HT-29 (cell line): ENCODE measurements at regions not wholly inside any gene's neighbourhood (a gene's known extent, or its start where the extent isn't known, plus 50 kb on each side); places are given as distances from the start of the nearest gene placed in this dataset.

Experiments used
- DNase-seq: peaks from one replicate; pipeline ENCODE4 v3.0.0-alpha.2; 2015; ENCODE audit warnings: low spot score

DNA sequence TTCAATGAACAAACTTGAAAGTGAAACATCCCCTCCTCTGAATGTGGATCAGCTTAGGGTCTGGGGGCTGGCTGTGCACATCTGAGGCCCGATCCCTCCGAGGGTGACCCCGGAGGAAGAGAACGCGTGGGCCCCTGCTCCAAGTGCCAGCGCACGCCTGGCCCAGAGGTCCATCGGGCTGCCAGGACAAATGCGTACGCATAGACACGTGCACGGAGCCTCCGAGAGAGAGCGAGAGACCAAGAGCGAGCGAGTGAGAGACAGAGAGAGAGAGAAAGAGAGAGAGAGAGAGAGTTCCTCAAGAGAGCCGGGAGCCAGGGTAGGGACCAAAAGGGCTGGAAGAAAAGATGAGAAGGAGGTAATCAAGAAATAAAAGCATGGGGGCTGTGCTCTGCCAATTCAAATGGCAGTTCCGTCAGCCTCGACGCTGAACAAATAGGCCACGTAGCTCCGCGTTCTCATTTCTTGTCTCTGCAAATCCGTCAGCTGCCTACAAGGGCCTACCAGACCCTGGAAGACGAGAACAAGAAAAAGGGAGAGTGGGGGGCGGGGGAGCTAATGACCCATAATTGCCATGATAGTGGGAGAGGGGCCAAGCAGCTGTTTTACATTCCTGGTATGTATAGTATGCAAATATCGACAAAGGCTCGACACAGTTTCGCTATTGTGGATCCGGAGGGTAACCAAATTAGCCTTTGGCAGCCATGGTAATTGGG, 435.3 kb upstream of the ZFHX3 start:
- no peak for DNase-seq

DNA sequence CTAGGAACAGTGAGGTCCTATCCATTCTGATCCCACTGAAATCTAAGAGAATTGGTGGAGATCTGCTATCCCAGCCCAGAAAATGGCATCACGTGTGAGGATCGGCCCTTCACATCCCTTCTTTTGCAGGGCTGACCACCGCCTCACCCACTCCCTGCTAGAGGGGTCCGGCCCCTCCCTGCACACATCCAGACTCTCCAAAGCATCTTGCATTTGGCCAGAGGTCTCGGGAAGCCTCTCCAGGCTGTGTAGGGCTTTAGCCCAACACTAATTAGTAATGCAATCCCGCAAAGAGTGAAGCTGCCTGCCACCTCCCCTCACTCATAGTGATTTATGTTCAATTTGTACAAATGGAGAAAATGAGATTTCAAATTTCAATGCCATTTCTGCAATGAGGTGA, 434.4 kb upstream of the ZFHX3 start:
- DNase-seq, result no peak

DNA sequence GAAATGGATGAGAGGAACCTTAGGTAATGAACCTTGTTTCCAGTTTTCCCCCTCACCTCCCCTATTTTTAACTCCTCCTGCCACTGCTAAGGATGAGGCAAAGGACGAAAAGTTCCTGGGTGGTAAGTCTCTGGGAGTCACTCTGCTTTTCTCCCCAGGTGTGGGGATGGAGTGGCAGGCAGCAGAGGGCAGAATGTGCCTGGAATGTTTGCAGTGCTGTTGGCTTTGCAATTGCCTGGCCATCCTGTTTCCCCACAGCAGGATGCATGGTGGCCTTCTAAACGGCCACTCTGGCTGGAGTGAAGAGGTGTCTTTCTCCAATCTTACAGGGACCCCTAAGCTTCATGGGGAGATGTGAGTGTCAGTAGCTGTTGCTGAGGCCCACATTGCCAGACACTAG, 432.5 kb upstream of the ZFHX3 start:
- no peak for DNase-seq

DNA sequence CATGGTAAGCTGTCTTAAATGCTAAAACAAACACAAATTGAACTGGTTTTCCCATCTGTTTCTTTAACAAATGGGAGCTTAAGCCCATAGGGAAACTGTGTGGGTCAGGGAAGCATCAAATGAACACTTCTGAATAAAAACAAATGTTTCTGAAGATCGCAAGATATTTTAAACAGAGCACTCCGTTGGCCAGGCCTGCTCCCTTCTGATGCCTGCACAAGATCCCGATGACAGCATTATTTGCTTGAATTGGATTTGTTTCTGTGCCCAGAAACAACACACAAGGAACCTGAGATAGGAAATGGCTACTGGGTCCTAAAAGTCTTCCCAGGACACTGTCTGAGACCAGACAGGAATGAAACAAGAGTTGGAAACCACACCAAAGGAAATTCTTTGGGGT, 425.8 kb upstream of the ZFHX3 start:
- no peak for DNase-seq

DNA sequence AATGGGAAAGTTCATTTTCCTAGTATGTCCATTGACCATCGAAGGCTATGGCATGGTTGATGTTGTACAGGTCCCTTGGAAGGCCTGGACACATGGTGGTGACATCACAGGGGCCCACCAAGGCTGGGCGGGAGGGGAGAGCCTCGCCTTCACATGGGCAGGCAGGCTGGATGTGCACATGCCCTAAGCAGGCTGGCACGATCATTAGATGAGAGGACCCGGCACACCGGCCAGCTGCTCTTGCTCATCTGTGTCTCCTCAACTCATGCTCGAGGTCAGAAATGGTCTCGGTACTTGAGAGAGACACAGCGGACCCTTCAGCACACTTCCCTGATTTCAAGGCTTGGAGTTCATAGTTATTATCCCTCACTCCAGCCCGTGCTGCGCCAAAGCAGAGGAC, 416.9 kb upstream of the ZFHX3 start:
- no peak for DNase-seq

DNA sequence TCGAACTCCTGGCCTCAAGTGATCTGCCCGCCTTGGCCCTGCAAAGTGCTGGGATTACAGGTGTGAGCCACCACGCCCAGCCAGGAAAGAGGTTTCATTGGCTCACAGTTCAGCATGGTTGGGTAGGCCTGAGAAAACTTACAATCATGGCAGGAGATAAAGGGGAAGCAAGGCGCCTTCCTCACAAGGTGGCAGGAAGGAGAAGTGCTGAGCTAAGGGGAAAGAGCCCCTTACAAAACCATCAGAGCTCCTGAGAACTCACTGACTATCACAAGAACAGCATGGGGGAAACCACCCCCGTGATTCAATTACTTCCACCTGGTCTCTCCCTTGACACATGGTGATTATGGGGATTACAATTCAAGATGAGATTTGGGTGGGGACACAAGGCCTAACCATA, 411.7 kb upstream of the ZFHX3 start:
- no peak for DNase-seq

DNA sequence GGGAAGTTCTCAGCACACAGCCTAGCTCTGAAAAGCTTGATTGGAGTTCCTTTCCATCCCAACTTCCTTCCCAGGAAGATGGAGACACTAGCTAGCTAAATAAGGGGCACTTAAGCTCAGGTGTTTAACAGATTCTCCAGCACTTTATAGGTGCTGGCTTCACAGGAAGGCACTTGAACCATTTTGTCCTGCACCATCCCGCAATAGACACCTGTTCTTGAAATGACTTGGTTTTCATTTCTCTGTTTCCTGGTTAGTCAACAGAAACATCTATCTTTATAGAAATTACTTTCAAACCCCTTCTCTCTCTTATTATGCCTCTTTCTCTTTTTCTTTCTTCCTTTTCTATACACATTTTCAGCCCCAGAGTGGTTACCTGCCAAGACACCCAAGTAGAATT, 409.9 kb upstream of the ZFHX3 start:
- DNase-seq, result no peak

DNA sequence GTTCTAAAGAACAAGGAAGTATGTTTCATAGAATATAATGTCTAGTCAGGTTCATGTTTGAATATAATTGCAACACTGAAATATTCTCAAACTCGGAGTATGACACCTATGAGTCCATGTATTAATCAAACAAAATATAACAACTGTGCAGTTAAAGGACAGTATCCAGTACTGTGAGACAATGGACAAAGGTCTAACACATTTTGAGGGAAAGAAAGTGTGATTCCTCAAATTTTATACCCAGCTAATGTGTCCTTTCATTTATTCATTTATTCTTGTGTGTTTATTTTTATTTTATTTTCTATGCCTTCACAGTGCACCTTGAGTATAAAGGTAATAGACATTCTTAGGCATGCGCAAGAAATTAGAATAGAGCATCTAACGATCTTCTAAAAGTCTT, 401.0 kb upstream of the ZFHX3 start:
- DNase-seq, result no peak

DNA sequence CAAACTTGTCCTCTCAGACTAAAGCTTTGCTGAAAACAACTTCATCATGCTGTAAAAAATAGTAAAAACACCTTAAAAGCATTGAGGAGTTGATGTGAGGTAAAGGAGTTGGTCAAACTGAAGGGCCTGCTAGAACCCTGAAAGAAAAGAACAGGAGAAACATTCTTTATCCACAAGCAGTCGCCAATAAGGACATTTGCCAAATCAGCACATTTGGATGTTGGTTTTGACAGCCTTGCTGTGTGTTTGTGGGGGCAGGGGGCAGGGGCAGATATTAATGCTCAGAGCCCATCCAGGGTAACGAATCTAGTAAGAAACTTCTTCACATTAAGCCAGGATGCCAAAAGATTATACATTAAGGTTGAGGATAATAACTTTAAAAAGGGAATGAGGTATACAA, 399.9 kb upstream of the ZFHX3 start:
- DNase-seq, result no peak

DNA sequence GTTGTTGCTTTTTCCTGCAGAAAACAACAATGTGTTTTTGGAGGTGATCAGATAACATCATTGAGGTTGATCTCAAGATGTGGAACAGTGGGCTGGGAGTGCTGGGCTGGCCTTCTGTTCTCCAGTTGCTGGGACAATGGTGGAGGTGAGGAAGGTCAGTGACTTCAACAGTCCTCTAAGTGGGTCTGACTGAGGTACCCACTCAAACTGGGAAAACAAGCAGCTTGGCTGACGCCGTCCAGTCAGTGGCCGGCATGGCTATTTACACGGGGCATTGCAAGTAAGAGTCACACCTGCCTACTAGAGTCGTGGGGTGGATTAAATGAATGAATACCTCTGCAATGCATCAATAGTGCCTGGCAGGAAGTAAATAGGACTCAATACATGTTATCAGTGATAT, 386.7 kb upstream of the ZFHX3 start:
- DNase-seq, result no peak

DNA sequence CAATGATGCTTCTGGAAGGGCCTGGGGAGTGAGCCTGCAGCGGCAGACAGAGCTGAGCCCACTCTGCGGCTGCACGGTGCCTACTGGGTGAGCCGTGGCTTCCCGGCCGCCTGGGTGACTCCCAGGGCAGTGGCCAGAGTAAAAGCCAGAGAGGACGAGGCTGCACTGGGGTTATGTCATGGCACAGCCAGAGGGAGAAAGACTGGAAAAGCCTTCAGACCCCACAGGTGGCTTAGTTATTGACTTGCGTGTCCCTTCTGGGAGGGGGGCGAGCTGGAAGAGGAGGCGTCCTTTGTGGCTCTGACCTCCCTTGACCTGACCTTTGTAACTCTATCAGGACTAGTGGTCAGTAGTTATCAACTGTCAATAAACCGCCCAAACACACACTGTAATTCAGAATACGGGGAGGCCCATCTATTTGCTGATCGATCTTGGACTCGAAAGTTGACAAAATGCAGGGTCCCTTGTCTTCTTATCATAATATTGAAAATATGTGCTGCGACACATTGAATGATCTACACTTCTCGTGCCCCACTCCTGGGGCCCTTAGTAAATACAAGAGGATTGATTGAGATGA, 385.9 kb upstream of the ZFHX3 start:
- DNase-seq, result no peak

DNA sequence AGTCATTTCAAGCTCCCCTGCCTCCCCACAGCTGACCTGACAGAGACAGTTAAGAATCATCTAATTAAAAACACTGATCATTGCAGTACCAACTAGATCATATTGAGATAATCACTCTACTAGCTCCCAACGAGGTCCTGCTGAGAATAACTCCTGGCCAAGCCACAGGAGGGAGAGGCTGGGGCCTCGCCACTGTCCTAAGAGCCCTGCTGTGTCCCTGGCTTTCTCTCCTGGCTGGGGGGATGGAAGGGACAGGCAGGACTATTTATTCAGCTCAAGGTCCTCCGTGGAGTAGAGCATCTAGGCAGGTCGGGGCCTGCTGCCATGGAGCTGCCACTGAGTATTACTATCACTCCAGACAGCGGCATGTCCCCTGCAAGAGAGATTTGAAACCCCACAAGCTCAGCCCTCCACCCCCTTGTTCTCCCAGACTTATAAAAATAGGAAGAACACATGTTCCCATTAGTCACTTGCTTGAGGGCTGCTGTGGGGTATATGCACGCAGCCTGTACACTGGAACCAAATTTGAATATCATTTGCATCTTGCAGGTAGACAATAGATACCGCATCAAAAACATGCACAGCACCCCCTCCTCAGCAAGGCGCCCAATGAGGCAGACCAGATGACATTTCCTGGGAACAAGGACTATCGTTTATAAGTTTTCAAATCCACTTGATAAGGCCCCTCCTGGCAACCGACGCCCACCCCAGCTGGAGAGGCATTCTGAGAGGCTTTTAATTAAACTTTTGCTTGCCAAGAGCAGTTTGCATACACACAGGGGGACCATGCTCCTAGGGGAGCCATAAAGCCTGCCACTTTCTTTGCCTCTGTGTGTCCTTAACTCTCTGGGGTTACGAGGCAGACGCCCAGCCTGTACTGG, 385.2 kb upstream of the ZFHX3 start:
- DNase-seq, result no peak

DNA sequence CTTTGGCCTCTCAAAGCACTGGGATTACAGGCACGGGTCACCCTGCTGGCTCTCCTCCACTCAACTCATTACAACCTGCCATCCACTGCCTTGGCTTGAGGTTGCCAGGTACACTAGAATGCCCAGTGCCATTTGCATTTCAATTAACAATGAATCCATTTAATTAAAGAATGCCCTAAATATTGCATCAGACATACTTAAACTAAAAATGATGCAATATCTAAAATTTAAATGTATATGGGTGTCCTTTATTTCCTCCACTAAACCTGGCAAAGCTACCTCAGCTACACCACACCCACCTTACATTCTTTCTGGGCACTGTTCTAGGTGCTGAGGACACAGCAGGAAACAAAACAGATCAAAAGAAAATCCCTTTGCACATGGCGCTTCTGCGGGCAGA, 382.2 kb upstream of the ZFHX3 start:
- no peak for DNase-seq

DNA sequence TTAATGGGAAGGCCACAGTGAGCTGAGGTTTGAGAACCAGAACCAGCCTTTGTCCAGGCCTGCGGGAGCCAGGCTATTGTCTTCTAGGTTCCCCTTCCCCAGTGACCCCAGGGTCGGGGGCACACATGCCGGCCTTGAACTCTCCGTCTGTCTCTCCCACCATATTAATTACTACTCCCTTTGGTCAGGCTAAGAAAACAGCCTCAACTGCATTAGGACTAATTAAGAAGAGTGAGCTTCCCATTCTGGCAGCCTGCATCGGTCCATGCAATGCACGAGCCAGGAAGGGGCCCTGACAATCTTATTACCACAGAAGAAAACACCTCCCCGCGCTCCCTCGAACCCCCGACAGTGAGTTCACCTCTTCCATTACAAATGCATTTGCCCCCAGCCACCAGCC, 380.2 kb upstream of the ZFHX3 start:
- DNase-seq, result no peak

DNA sequence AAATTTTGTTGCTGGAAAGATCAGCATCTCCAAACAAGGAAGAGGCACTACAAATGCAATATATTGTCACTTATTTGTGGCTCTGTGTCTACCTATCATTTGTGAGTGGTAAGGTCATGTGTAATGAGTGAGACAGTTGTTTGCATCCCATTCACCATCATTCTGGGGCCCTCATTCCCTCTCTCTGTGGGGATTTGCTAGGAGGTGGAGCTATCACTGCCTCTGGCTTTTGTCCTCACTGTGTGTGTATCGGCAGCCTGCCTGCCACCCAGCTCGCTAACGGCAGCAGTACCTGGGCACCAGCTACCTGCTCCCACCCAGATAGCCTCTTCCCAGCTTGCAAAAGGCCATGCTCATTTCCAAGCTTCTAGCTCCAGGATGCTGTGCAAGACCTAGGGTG, 379.2 kb upstream of the ZFHX3 start:
- DNase-seq, result no peak

DNA sequence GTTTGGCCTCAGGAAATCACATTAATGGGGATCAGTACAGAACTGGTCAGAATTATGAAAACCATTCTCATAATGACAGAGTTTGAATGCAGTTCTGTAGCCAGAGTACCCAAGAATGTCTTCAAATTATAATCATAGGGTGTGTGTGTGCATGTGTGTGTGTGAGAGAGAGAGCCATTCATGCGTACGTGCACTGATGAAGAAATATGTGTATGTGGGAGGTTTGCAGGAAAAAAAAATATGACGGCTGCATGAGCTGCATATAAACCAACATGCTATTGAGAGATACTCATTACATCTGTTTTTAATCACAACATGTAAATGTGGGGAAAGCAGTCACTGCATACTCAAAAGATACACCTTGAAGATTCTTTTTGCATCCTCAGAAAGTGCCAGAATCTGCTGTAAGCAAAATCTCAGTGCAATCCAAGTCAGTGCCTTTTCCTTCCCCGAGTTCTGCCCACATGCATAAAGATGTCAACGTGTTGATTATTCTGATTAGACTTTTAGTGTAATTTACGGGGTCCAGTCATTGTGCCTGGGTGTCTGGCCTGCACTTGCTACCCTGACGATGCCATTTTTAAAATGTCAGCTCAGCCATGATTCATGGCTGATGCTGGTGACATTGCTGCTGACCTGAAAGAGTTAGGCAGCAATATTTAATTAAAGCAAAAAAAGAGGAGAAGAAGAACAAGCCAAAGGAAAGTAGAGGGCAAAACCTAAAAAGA, 378.7 kb upstream of the ZFHX3 start:
- DNase-seq, result no peak

DNA sequence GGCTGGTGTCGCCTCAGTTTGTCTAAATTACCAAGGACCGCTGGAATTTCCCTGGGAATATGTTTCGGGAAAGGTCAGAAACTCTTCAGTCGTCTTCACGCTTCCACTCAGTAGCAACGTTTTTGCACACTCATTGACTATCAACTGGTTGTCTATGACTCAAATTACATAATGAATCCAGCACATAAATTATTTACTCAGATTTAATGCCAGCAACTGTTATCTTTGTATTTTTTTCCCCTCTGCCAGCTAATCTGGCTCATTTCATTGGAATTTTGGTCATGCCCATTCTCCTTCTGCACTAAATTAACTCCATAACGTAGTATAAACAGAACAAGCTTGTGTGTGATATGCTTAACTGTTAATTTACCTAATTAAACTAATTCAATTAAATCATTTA, 372.7 kb upstream of the ZFHX3 start:
- DNase-seq, result no peak

DNA sequence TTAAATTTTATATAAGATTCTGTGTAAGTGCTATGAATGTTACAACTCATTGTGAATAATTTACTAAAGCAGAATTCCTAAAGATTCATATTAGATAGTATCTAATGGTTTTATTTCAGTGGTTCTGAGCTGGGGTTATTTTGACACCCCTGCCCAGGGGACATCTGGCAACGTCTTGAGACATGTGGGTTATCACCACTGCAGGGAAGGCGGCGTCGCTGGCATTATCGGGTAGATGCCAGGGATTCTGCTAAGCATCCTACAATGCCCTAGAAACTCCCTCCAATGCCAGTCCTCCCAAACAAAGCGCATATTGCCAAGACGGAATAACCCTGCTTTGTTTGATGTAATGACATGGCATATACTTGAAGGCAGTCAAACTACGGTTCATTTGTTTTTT, 372.3 kb upstream of the ZFHX3 start:
- no peak for DNase-seq

DNA sequence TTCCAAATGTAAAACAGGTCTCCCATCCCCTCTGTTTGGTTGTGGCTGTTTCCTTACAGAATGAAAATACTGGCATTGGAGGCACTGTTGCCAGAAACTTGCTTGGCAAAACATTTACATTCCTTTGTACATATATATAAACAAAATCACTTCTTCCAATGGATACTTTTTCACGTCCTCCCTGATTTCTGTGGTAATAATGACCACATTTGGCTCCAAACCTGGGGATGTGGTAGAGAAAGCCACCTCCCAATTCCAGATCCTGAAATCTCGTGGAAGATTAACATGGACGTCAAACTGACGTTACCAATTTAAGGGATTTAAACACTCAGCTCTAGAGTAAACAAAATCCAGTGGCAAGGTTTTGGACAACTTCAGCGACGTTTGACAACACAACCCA, 370.8 kb upstream of the ZFHX3 start:
- DNase-seq, result no peak

DNA sequence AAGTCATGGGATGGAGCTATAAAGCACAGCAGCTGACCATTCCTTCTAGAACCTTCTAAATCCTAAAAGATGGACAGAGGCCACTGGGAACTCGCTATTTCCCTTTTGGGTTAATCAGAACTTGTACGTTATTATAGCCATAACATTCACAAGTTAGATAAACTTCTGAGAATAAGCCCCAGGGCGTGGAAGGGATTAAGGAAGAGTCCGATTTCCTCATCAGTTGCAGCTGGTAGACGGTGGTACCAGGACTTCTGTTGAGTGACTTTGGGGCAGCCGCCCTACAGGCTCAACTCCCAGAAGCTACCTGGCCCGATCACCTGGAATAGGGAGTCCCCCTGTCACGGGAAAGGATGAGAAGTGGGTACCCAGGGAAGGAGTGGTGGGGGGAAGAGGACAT, 370.1 kb upstream of the ZFHX3 start:
- no peak for DNase-seq

DNA sequence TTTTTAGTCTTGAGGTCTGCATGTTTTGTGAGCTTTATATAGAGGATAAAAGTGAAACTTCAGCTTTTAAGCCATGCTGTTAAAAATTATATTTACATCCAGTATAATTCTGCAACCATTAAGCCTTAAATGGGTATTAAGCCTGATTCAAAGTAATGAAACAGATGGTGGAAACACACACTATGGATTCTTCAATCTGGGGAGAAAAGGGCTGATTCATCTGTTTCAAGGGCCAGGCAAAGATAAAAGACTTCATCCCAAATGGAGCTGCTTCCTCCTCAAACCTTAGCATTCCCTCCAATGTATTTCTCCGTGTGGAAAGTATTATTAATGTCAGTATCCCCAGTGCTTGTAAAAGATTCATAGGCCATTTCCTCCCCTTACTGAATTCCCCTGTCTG, 367.4 kb upstream of the ZFHX3 start:
- DNase-seq, result no peak

DNA sequence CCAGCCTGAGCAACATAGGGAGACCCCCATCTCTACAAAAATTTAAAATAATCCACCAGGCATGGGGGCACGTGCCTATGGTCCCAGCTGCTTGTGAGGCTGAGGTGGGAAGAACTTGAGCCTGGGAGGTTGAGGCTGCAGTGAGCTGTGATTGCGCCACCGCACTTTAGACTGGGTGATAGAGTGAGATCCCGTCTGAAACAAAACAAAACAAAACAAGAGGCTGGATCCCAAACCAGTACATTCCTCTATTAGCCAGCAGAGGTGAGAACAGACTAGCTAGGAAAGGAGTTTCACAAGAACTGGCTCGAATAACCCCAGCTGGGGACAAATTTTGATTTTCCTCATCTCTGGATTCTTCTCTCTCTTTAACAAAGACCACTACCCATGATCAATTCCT, 366.7 kb upstream of the ZFHX3 start:
- no peak for DNase-seq
